ENCODE measurements at regions not wholly inside any gene's neighbourhood (a gene's known extent, or its start where the extent isn't known, plus 50 kb on each side); places are given as distances from the start of the nearest gene placed in this dataset.

- no peak for TF ChIP-seq JUND (CRISPR knock-in tag; IDR thresholded peaks at IDR 0.05)
- no peak for TF ChIP-seq EZH2 (conservative IDR thresholded peaks at IDR 0.05; ENCODE audit: low read depth, low read length)
- no peak for TF ChIP-seq NFE2L1 (CRISPR knock-in tag; IDR thresholded peaks at IDR 0.05; ENCODE audit: borderline replicate concordance)
- no peak for TF ChIP-seq TBL1XR1 (IDR thresholded peaks at IDR 0.05; ENCODE audit: borderline replicate concordance, low read length, partially characterized antibody)
- TF ChIP-seq ZBTB21 (CRISPR knock-in tag; IDR thresholded peaks at IDR 0.05) = no peak
- no peak for TF ChIP-seq CTCF (CRISPR knock-in tag; IDR thresholded peaks at IDR 0.05)
- TF ChIP-seq RAD21 (CRISPR knock-in tag; IDR thresholded peaks at IDR 0.05) = no peak
- TF ChIP-seq POLR2AphosphoS5 (IDR thresholded peaks at IDR 0.05; ENCODE audit: low read depth, low read length) = no peak
These were observed 71.8 kb upstream of the ARHGAP29 start for GRCh38 chr1:94309216-94309615.

Data from HepG2 (cell line).